GM23338 (cell line): ENCODE measurements at regions not wholly inside any gene's neighbourhood (a gene's known extent, or its start where the extent isn't known, plus 50 kb on each side); places are given as distances from the start of the nearest gene placed in this dataset.

ENCODE experiments used
- ATAC-seq: fragments of 200-7000 bp; cut with Tn5 transposase; 3 replicates; pipeline ENCODE4 v1.9.1; 2020
- DNase-seq: peaks from one replicate; pipeline ENCODE4 v3.0.0-alpha.2; 2015; ENCODE audit warnings: low spot score
- H2AFZ ChIP-seq: fragments of 200-600 bp; sonication (generic); 2 replicates; pipeline ENCODE4 v1.8.0; 2016; ENCODE audit warnings: antibody characterized with exemption, mild to moderate bottlenecking, moderate library complexity
- H3F3A ChIP-seq: fragments of 200-600 bp; sonication (generic); replicated peaks from 2 replicates; pipeline ENCODE4 v1.8.0; 2017; ENCODE audit warnings: antibody characterized with exemption, mixed run types, low read depth
- H3K27ac ChIP-seq: fragments of 200-600 bp; sonication (generic); 2 replicates; pipeline ENCODE4 v1.6.1; 2016; ENCODE audit warnings: low read depth
- H3K27me3 ChIP-seq: fragments of 200-600 bp; sonication (generic); 2 replicates; pipeline ENCODE4 v1.8.0; 2016; ENCODE audit warnings: mild to moderate bottlenecking, mixed run types, moderate library complexity; ENCODE audit not compliant: insufficient read depth
- H3K36me3 ChIP-seq: fragments of 200-600 bp; sonication (generic); 2 replicates; pipeline ENCODE4 v1.8.0; 2016; ENCODE audit warnings: mild to moderate bottlenecking; ENCODE audit not compliant: insufficient read depth
- H3K4me1 ChIP-seq: fragments of 200-600 bp; sonication (generic); 2 replicates; pipeline ENCODE4 v1.8.0; 2016; ENCODE audit warnings: mild to moderate bottlenecking, moderate library complexity; ENCODE audit not compliant: insufficient read depth
- H3K4me2 ChIP-seq: fragments of 200-600 bp; sonication (generic); 2 replicates; pipeline ENCODE4 v1.7.1; 2017; ENCODE audit warnings: mixed run types
- H3K4me3 ChIP-seq: fragments of 200-600 bp; sonication (generic); 2 replicates; pipeline ENCODE4 v1.6.1; 2016; ENCODE audit warnings: mixed run types
- H3K79me2 ChIP-seq: fragments of 200-600 bp; sonication (generic); replicated peaks from 2 replicates; pipeline ENCODE4 v1.8.0; 2017; ENCODE audit warnings: mild to moderate bottlenecking; ENCODE audit not compliant: insufficient read depth
- H3K9me2 ChIP-seq: fragments of 200-600 bp; sonication (generic); 2 replicates; pipeline ENCODE4 v1.8.0; 2017; ENCODE audit not compliant: insufficient read depth
- H4K20me1 ChIP-seq: fragments of 200-600 bp; sonication (generic); replicated peaks from 2 replicates; pipeline ENCODE4 v1.8.0; 2017; ENCODE audit warnings: mild to moderate bottlenecking; ENCODE audit not compliant: insufficient read depth
- H3K27ac Mint-ChIP-seq: 2 replicates; pipeline ENCODE4 v1.8.0; 2020; ENCODE audit warnings: inconsistent platforms, mild to moderate bottlenecking, moderate library complexity, mixed read lengths
- H3K27me3 Mint-ChIP-seq: 3 replicates; pipeline ENCODE4 v1.8.0; 2022; ENCODE audit warnings: low read depth, mild to moderate bottlenecking, moderate library complexity, mixed read lengths, inconsistent platforms; ENCODE audit not compliant: insufficient read depth, poor library complexity
- H3K36me3 Mint-ChIP-seq: 3 replicates; pipeline ENCODE4 v1.8.0; 2021; ENCODE audit warnings: low read depth, mild to moderate bottlenecking, inconsistent platforms, moderate library complexity, mixed read lengths
- H3K4me1 Mint-ChIP-seq: 3 replicates; pipeline ENCODE4 v1.8.0; 2020; ENCODE audit warnings: mild to moderate bottlenecking, inconsistent platforms, mixed read lengths
- H3K4me3 Mint-ChIP-seq: 3 replicates; pipeline ENCODE4 v1.8.0; 2021; ENCODE audit warnings: moderate library complexity, mild to moderate bottlenecking, inconsistent platforms, mixed read lengths
- H3K9me3 Mint-ChIP-seq: 3 replicates; pipeline ENCODE4 v1.8.0; 2020; ENCODE audit warnings: moderate library complexity, mild to moderate bottlenecking, inconsistent platforms, mixed read lengths
- CREB1 ChIP-seq: fragments of 250-450 bp; sonication (Bioruptor Pico); IDR thresholded peaks from 2 replicates; pipeline ENCODE4 v1.5.0; 2020; ENCODE audit warnings: low read depth, mild to moderate bottlenecking, moderate library complexity
- CTCF ChIP-seq, 2 experiments: fragments of 200-600 bp in 1 of 2; sonication (generic) in 1 of 2; conservative IDR thresholded peaks; 2 replicates each; pipeline versions ENCODE4 v1.5.1 to v1.6.1; 2016 to 2017; ENCODE audit warnings: antibody characterized with exemption in 2 of 2, low read depth in 2 of 2, mild to moderate bottlenecking in 2 of 2, moderate library complexity in 1 of 2
- ETS1 ChIP-seq: IDR thresholded peaks from 2 replicates; pipeline ENCODE4 v1.6.1; 2016; ENCODE audit warnings: antibody characterized with exemption
- EZH2 ChIP-seq: fragments of 200-600 bp; sonication (generic); IDR thresholded peaks from one replicate; pipeline ENCODE4 v1.8.0; 2017; ENCODE audit warnings: antibody characterized with exemption, mild to moderate bottlenecking, low read depth; ENCODE audit not compliant: unreplicated experiment
- EZH2phosphoT487 ChIP-seq: fragments of 200-600 bp; sonication (generic); IDR thresholded peaks from one replicate; pipeline ENCODE4 v1.8.1; 2018; ENCODE audit warnings: antibody characterized with exemption; ENCODE audit not compliant: unreplicated experiment
- JUNB ChIP-seq: IDR thresholded peaks from one replicate; pipeline ENCODE4 v1.6.1; 2016; ENCODE audit warnings: antibody characterized with exemption; ENCODE audit not compliant: unreplicated experiment
- NANOG ChIP-seq: IDR thresholded peaks from 2 replicates; pipeline ENCODE4 v1.6.1; 2016; ENCODE audit warnings: antibody characterized with exemption, borderline replicate concordance
- POLR2AphosphoS5 ChIP-seq: IDR thresholded peaks from 2 replicates; pipeline ENCODE4 v1.6.1; 2016; ENCODE audit warnings: antibody characterized with exemption, low read depth
- REST ChIP-seq: IDR thresholded peaks from one replicate; pipeline ENCODE4 v1.6.1; 2018; ENCODE audit warnings: antibody characterized with exemption; ENCODE audit not compliant: unreplicated experiment
- STAT1 ChIP-seq: IDR thresholded peaks from one replicate; pipeline ENCODE4 v1.6.1; 2016; ENCODE audit warnings: antibody characterized with exemption; ENCODE audit not compliant: unreplicated experiment
- ZNF114 ChIP-seq: fragments of 250-450 bp; sonication (Bioruptor Pico); IDR thresholded peaks from 2 replicates; pipeline ENCODE4 v1.5.0; 2020; ENCODE audit warnings: mild to moderate bottlenecking, moderate library complexity
- ZNF331 ChIP-seq: fragments of 250-450 bp; sonication (Bioruptor Pico); IDR thresholded peaks from 2 replicates; pipeline ENCODE4 v1.5.0; 2020; ENCODE audit warnings: low read depth, mild to moderate bottlenecking, moderate library complexity
- ZNF462 ChIP-seq: fragments of 250-450 bp; sonication (Bioruptor Pico); IDR thresholded peaks from 2 replicates; pipeline ENCODE4 v1.5.0; 2020; ENCODE audit warnings: mild to moderate bottlenecking, moderate library complexity

GRCh38 chr1:69491416-69491815 lies 76.3 kb upstream of the LRRC7 start:
- Histone ChIP-seq H3K4me3 (no peak overlapping the region), H2AFZ (no peak overlapping the region), H3K9me2 (no peaks in the 10 kb centered on the region; the same call in 1 of the 2 replicates), H3K4me1 (peaks cover 8% of the 10 kb centered on the region; the same call in 1 of the 2 replicates), H3K79me2 (no peaks in the 10 kb centered on the region), H3K4me2 (no peak overlapping the region), H3F3A (no peaks in the 10 kb centered on the region), H3K36me3 (no peaks in the 10 kb centered on the region), H3K27me3 (no peaks in the 10 kb centered on the region), H3K27ac (no peak overlapping the region), H4K20me1 (no peaks in the 10 kb centered on the region)
- peaks cover 10% of the 10 kb centered on the region; the same call in 2 of the 3 replicates for H3K4me1 Mint-ChIP-seq
- ATAC-seq (no peak), DNase-seq (no peak)
- H3K4me3 Mint-ChIP-seq, result no peak overlapping the region
- TF ChIP-seq POLR2AphosphoS5 (no peak), STAT1 (no peak), REST (no peak), ZNF114 (CRISPR knock-in tag) (no peak), ZNF462 (CRISPR knock-in tag) (no peak), CTCF (conservative IDR thresholded peaks at IDR 0.05; ENCODE audit: low read depth in 2 of 2) (no peak), ZNF331 (CRISPR knock-in tag) (no peak), CREB1 (CRISPR knock-in tag) (no peak), JUNB (no peak), EZH2 (no peak), EZH2phosphoT487 (no peak), ETS1 (no peak), NANOG (no peak)
- no peak overlapping the region for H3K27ac Mint-ChIP-seq
- peaks cover 3% of the 10 kb centered on the region for H3K27me3 Mint-ChIP-seq
- peaks cover 9% of the 10 kb centered on the region for H3K36me3 Mint-ChIP-seq
- peaks cover 11% of the 10 kb centered on the region; the same call in 2 of the 3 replicates for H3K9me3 Mint-ChIP-seq
